ENCODE measurements at regions not wholly inside any gene's neighbourhood (a gene's known extent, or its start where the extent isn't known, plus 50 kb on each side); places are given as distances from the start of the nearest gene placed in this dataset.

- no peak for TF ChIP-seq YY1 (IDR thresholded peaks at IDR 0.05; ENCODE audit: extremely low read depth, insufficient replicate concordance, low read depth, low read length)
- no peak for TF ChIP-seq ZFX (IDR thresholded peaks at IDR 0.05)
- no peak for TF ChIP-seq EZH2 (IDR thresholded peaks at IDR 0.05)
- TF ChIP-seq, protein P1, sequence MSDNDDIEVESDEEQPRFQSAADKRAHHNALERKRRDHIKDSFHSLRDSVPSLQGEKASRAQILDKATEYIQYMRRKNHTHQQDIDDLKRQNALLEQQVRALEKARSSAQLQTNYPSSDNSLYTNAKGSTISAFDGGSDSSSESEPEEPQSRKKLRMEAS (IDR thresholded peaks at IDR 0.05): no peak
- no peak for TF ChIP-seq CTCF (IDR thresholded peaks at IDR 0.05 in 2 of 3, conservative IDR thresholded peaks at IDR 0.05 in 1 of 3; ENCODE audit: borderline replicate concordance in 1 of 3, insufficient read depth in 1 of 3, low read depth in 2 of 3, low read length in 2 of 3)
- TF ChIP-seq CEBPB (IDR thresholded peaks at IDR 0.05; ENCODE audit: low read depth): no peak
- no peak for TF ChIP-seq SIN3A (IDR thresholded peaks at IDR 0.05; ENCODE audit: low read depth)
- no peak for TF ChIP-seq ZBTB33 (IDR thresholded peaks at IDR 0.05; ENCODE audit: extremely low read depth, insufficient replicate concordance, low read length)
- no peak for TF ChIP-seq ELF1 (IDR thresholded peaks at IDR 0.05; ENCODE audit: borderline replicate concordance, low read depth)
- TF ChIP-seq ATF3 (IDR thresholded peaks at IDR 0.05): no peak
- no peak for TF ChIP-seq RAD21 (IDR thresholded peaks at IDR 0.05; ENCODE audit: low read depth)
- ATAC-seq (no peak), DNase-seq (ENCODE audit: low read depth, low spot score) (no peak)
- POLR2A ChIA-PET: no interaction called here
- RAD21 ChIA-PET (ENCODE audit: low non-redundant PET in 1 of 2, low total read pairs in 2 of 2, uncharacterized antibody in 2 of 2, unreplicated experiment in 2 of 2): no interaction called here
- no peaks in the 10 kb centered on the region for H4K20me1 ChIP-seq (ENCODE audit: insufficient read depth)
- CTCF ChIA-PET: no interaction called here
- no peaks in the 10 kb centered on the region for H3K9me2 ChIP-seq (ENCODE audit: insufficient read depth)
- H3K79me2 ChIP-seq (ENCODE audit: insufficient read depth, low read length): no peaks in the 10 kb centered on the region
- no peaks in the 10 kb centered on the region for H3K27me3 ChIP-seq (ENCODE audit: insufficient read depth, low read length)
- no peaks in the 10 kb centered on the region for H3K36me3 ChIP-seq (ENCODE audit: control insufficient read depth in 1 of 2, insufficient read depth in 2 of 2, low read length in 2 of 2)
- H3K4me2 ChIP-seq (ENCODE audit: low read length): no peak overlapping the region
- no peak overlapping the region for H2AFZ ChIP-seq (ENCODE audit: low read depth, low read length, poor library complexity, severe bottlenecking)
- H3K9me3 ChIP-seq (ENCODE audit: control insufficient read depth in 1 of 2, insufficient read depth in 1 of 2, low read depth in 1 of 2, low read length in 2 of 2): no peaks in the 10 kb centered on the region
- peaks cover 14 to 15% of the 10 kb centered on the region in 2 experiments for H3K4me1 ChIP-seq (ENCODE audit: control insufficient read depth in 1 of 2, insufficient read depth in 2 of 2, low read length in 2 of 2)
- H3K4me3 ChIP-seq (replicated peaks in 1 of 2; ENCODE audit: low read depth in 1 of 2, low read length in 2 of 2): no peak overlapping the region
- no peak overlapping the region for H3K27ac ChIP-seq (ENCODE audit: low read depth, low read length)
- no peak overlapping the region for H3K9ac ChIP-seq (ENCODE audit: low read length)
- intact Hi-C loops (cut with micrococcal nuclease): no loop called here
- no TSS peak for BruUV-seq (replicated peaks)
These were observed 62.3 kb upstream of the ARHGEF3 start for GRCh38 chr3:56864090-56864489.

Measured in HCT116 (cell line).